K562 (cell line): ENCODE measurements at regions not wholly inside any gene's neighbourhood (a gene's known extent, or its start where the extent isn't known, plus 50 kb on each side); places are given as distances from the start of the nearest gene placed in this dataset.

Experiments used
- L3MBTL2 ChIP-seq: fragments of 450-650 bp; IDR thresholded peaks from 2 replicates; pipeline ENCODE4 v1.6.1; 2016; ENCODE audit warnings: mild to moderate bottlenecking, moderate library complexity
- TF ChIP-seq, protein P1 (sequence below), 2 experiments: fragments of 450-650 bp; formaldehyde crosslinking in 1 of 2; IDR thresholded peaks; 2 replicates each; pipeline versions ENCODE4 v1.4.0 to v1.6.1; 2014 to 2020; ENCODE audit warnings: mild to moderate bottlenecking in 2 of 2, borderline replicate concordance in 1 of 2, low read depth in 1 of 2

DNA sequence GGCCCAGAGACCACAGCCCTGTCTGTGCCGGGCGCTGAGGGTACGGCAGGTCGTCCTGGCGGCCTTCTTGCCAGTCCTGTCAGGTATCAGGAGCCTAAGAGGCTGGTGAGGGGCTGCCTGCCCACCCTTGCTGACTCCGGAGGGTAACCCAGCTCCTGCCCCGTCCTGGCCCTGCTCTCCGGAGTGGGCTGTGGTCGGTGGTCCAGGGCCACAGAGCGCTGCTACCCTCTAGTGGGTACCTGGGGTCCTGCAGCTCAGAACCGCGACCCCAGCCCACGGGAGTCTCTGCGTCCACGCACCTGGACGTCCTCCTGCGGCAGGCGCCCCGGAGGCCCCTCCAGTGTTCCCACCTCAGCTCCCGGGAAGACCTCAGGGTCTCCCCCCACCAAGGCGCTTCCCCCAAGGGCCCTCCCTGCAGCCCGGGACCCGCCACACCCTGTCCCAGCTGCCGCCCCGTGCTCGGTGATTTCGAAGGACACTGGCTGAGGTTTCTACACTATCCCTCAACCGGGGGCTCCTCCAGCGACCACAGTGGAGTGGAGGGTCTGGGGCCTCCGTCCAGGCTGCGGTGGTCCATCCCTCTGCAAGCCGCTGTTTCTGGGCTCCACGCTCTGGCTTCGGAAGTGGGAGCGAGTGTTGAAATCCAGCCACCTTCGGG lies 75.9 kb upstream of the FBRSL1 start (continued):
- TF ChIP-seq, protein P1, sequence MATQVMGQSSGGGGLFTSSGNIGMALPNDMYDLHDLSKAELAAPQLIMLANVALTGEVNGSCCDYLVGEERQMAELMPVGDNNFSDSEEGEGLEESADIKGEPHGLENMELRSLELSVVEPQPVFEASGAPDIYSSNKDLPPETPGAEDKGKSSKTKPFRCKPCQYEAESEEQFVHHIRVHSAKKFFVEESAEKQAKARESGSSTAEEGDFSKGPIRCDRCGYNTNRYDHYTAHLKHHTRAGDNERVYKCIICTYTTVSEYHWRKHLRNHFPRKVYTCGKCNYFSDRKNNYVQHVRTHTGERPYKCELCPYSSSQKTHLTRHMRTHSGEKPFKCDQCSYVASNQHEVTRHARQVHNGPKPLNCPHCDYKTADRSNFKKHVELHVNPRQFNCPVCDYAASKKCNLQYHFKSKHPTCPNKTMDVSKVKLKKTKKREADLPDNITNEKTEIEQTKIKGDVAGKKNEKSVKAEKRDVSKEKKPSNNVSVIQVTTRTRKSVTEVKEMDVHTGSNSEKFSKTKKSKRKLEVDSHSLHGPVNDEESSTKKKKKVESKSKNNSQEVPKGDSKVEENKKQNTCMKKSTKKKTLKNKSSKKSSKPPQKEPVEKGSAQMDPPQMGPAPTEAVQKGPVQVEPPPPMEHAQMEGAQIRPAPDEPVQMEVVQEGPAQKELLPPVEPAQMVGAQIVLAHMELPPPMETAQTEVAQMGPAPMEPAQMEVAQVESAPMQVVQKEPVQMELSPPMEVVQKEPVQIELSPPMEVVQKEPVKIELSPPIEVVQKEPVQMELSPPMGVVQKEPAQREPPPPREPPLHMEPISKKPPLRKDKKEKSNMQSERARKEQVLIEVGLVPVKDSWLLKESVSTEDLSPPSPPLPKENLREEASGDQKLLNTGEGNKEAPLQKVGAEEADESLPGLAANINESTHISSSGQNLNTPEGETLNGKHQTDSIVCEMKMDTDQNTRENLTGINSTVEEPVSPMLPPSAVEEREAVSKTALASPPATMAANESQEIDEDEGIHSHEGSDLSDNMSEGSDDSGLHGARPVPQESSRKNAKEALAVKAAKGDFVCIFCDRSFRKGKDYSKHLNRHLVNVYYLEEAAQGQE (IDR thresholded peaks at IDR 0.05; ENCODE audit: borderline replicate concordance) = peak; percentile 42; the same call in 1 of the 2 replicates
- TF ChIP-seq, protein P1 (CRISPR knock-in tag; IDR thresholded peaks at IDR 0.05; ENCODE audit: low read depth) = no peak
- TF ChIP-seq L3MBTL2 = peak; percentile 47
